IPS-18c (cell line): ENCODE measurements at regions not wholly inside any gene's neighbourhood (a gene's known extent, or its start where the extent isn't known, plus 50 kb on each side); places are given as distances from the start of the nearest gene placed in this dataset.

ENCODE experiments used
- H3K4me3 ChIP-seq: 2 replicates; pipeline ENCODE4 v1.7.0; 2013; ENCODE audit warnings: low read depth, mild to moderate bottlenecking, low read length, moderate library complexity; ENCODE audit not compliant: insufficient read depth
- H3K9me3 ChIP-seq: one replicate; pipeline ENCODE4 v1.6.1; 2013; ENCODE audit warnings: mild to moderate bottlenecking, low read length, moderate library complexity; ENCODE audit not compliant: control insufficient read depth, insufficient read depth

GRCh38 chr12:89108265-89108664 lies 244.0 kb downstream of the DUSP6 start:
- Histone ChIP-seq H3K9me3 (no peaks in the 10 kb centered on the region), H3K4me3 (no peak overlapping the region)

DNA sequence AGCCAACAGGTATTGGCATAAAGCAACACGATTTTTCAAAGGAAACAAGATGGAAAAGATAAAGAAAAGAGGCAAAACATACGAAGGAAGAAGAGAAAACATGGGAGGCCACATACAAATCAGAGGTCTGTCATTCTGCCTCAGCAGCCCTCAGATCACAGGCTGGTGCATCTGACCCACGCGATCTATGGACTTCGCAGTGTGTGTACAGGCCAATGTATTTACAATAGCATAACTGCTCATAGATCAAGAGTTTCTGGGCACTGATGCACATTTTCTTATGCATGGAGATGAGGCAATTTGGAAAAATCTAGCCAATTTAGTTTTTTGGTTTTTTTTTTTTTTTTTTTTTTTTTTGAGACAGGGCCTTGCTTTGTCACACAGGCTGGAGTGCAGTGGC lies 245.4 kb downstream of the DUSP6 start:
- no peak overlapping the region for H3K4me3 ChIP-seq
- no peaks in the 10 kb centered on the region for H3K9me3 ChIP-seq

- Histone ChIP-seq H3K9me3 (no peaks in the 10 kb centered on the region), H3K4me3 (no peak overlapping the region)
Observed at GRCh38 chr12:89105243-89105642, 247.1 kb downstream of the DUSP6 start.

- H3K4me3 ChIP-seq: no peak overlapping the region
- no peaks in the 10 kb centered on the region for H3K9me3 ChIP-seq
Observed at GRCh38 chr12:89103831-89104230, 248.5 kb downstream of the DUSP6 start.

GRCh38 chr12:89101440-89101839 lies 250.9 kb downstream of the DUSP6 start:
- H3K9me3 ChIP-seq: no peaks in the 10 kb centered on the region
- no peak overlapping the region for H3K4me3 ChIP-seq

DNA sequence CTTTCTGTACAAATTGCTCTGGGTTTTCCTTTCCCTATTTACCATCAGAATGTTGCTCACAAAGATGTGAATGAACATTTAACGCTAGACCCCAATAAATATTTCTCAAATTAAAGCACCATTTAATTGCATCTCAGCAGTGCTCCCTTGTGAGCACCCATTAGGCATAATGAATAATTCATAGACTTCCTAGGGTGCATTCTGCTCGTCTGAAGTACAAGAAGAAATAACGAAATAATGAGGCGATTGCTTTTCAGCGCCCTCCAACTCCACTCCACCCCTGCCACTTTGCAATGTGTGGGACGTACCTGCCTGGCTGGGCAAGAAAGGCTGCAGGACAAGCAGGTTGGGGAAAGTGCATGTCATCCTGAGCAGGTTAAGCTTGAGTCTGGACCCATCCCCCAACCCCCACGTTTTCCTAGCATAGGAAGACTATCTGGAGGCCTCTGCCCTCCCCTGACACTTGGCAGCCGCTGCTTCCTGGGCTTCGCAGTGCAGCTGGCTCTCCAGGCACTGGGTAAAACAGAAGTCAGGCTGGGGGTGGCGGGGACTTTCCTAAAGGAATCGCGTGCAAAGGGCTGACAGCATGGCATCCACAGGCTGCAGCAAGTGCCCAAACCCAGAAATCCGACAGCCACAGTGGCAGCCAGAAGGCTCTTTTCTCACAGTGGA lies 253.7 kb downstream of the DUSP6 start:
- no peaks in the 10 kb centered on the region for H3K9me3 ChIP-seq
- no peak overlapping the region; the same call in 1 of the 2 replicates for H3K4me3 ChIP-seq

- Histone ChIP-seq H3K9me3 (peaks cover 6% of the 10 kb centered on the region), H3K4me3 (no peak overlapping the region)
Observed at GRCh38 chr12:89092297-89092696, 260.0 kb downstream of the DUSP6 start.

DNA sequence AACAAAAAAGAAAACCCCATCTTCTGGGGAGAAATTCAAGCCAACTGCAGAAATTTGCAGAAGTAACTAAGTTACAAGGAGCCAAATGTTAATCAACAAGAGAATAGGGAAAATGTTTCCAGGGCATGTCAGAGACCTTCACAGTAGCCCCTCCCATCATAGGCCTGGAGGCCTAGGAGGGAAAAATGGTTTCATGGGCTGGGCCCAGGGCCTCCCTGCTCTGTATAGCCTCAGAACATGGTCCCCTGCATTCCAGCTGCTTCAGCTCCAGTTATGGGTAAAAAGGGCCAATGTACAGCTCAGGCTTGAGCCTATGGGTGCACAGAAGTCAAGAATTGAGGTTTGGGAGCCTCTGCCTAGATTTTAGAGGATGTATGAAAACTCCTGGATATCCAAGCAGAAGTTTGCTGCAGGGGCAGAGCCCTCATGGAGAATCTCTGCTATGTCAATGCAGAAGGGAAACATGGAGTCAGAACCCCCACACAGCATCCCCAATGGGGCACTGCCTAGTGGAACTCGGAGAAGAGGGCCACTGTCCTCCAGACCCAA lies 260.9 kb downstream of the DUSP6 start:
- H3K4me3 ChIP-seq: peak overlapping the region; percentile 25; the same call in 1 of the 2 replicates

GRCh38 chr12:89089264-89089663 lies 263.0 kb downstream of the DUSP6 start:
- Histone ChIP-seq H3K4me3 (no peak overlapping the region), H3K9me3 (peaks cover 6% of the 10 kb centered on the region)

More for the DNA sequence above, 260.9 kb downstream of the DUSP6 start:
- peaks cover 6% of the 10 kb centered on the region for H3K9me3 ChIP-seq

- Histone ChIP-seq H3K9me3 (peaks cover 6% of the 10 kb centered on the region), H3K4me3 (no peak overlapping the region)
Observed at GRCh38 chr12:89087876-89088275, 264.4 kb downstream of the DUSP6 start.

DNA sequence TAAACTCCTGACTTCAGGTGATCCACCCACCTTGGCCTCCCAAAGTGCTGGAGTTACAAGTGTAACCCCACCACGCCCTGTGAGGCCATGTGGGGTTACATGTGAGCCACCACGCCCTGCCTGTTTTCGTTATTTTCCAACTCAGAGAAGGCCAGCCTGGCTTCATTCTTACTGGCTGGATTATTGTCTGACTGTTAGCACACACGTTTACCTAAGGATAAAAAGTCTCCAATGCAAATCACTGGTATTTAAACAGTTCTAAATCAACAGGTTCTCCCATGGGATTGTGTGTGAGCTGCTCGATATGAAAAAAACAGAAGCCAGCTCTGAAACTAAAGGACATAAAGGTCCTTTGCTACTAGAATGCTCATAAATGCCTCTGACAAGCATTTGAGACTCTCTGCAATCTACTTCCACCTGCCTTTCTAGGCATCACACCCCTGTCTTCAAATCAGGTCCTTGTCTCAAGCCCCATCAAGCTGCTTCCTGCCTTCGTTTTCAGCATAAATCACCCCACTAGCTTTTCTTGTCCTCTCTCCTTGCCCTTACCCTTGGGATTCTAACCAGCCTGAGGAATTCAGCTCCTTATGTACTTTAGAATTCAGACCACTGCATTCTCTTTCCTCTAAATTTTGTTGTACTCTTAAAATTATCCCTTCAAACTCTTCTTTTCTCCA lies 265.0 kb downstream of the DUSP6 start:
- Histone ChIP-seq H3K9me3 (peaks cover 6% of the 10 kb centered on the region), H3K4me3 (no peak overlapping the region)

GRCh38 chr12:89085421-89085820 lies 266.9 kb downstream of the DUSP6 start:
- peaks cover 1% of the 10 kb centered on the region for H3K9me3 ChIP-seq
- no peak overlapping the region for H3K4me3 ChIP-seq

GRCh38 chr12:89084751-89085150 lies 267.6 kb downstream of the DUSP6 start:
- Histone ChIP-seq H3K4me3 (no peak overlapping the region), H3K9me3 (no peaks in the 10 kb centered on the region)

- H3K4me3 ChIP-seq: no peak overlapping the region
- no peaks in the 10 kb centered on the region for H3K9me3 ChIP-seq
Observed at GRCh38 chr12:89083491-89083890, 268.8 kb downstream of the DUSP6 start.

DNA sequence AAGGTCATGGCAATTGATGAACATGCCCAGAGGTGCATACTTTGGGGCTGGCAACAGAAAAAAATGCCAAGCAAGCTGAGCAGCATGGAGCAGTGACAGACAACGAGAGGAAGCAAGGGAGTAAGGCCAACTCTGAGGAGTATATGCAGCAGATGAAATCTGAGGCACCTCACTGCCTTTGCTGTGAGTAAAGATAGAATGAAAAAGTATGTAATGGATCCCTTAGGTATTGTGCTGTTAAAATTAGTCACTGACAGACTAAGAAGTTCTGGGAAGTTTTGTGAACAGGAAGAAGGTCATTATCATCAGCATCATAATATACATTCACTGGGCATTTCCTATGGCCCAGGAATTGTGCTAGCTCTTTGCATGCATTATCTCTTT lies 269.9 kb downstream of the DUSP6 start:
- Histone ChIP-seq H3K4me3 (no peak overlapping the region), H3K9me3 (no peaks in the 10 kb centered on the region)

GRCh38 chr12:89081719-89082369 lies 270.5 kb downstream of the DUSP6 start:
- H3K9me3 ChIP-seq: no peaks in the 10 kb centered on the region
- no peak overlapping the region for H3K4me3 ChIP-seq

GRCh38 chr12:89080793-89081465 lies 271.4 kb downstream of the DUSP6 start:
- H3K9me3 ChIP-seq: no peaks in the 10 kb centered on the region
- no peak overlapping the region for H3K4me3 ChIP-seq
